Endothelial cell of umbilical vein (primary cell): ENCODE measurements at regions not wholly inside any gene's neighbourhood (a gene's known extent, or its start where the extent isn't known, plus 50 kb on each side); places are given as distances from the start of the nearest gene placed in this dataset.

Experiments used
- BruUV-seq: library from RNA; stranded (reverse); fragments of 400-500 nt; replicated peaks from 2 replicates; lab custom pipeline; 2021; lab: Mats Ljungman, UMichigan
- CTCF ChIA-PET: fragments of 300-600, 350-600 bp; sonication (Branson Sonifier 250); formaldehyde crosslinking; loops from one replicate; lab custom pipeline; 2021; ENCODE audit warnings: antibody characterized with exemption, inconsistent platforms; lab: Charles Lee
- POLR2A ChIA-PET: fragments of 300-600, 350-600 bp; sonication (Branson Sonifier 250); formaldehyde crosslinking; loops from one replicate; lab custom pipeline; 2021; ENCODE audit warnings: antibody characterized with exemption, inconsistent platforms; lab: Charles Lee
- DNase-seq: peaks from one replicate; pipeline ENCODE4 v3.0.0-alpha.2; 2011; ENCODE audit warnings: low read depth, low spot score
- FAIRE-seq: peaks from 2 replicates; lab custom pipeline; 2011; peaks lifted over from hg19 to GRCh38; lab: Jason Lieb, UNC
- H2AFZ ChIP-seq: 2 replicates; pipeline ENCODE4 v1.6.0; 2012; ENCODE audit warnings: low read depth, low read length, control low read depth, inconsistent platforms
- H3K27ac ChIP-seq: 2 replicates; pipeline ENCODE4 v1.5.1; 2011; ENCODE audit warnings: low read depth, mild to moderate bottlenecking, control low read depth, low read length, moderate library complexity; ENCODE audit not compliant: insufficient read depth
- H3K27me3 ChIP-seq, 2 experiments: 2 replicates each; pipeline versions ENCODE4 v1.6.0 to v1.6.1; 2011; ENCODE audit warnings: low read length in 2 of 2, mixed read lengths in 1 of 2; ENCODE audit not compliant: control insufficient read depth in 2 of 2, insufficient read depth in 2 of 2
- H3K36me3 ChIP-seq, 2 experiments: 2 replicates in 1 of 2; 3 replicates in 1 of 2; pipeline ENCODE4 v1.5.1; 2011; ENCODE audit warnings: low read length in 2 of 2, mild to moderate bottlenecking in 1 of 2, moderate library complexity in 1 of 2; ENCODE audit not compliant: control insufficient read depth in 2 of 2, insufficient read depth in 2 of 2; ENCODE audit errors: extremely low read depth in 1 of 2
- H3K4me1 ChIP-seq: 3 replicates; pipeline ENCODE4 v1.5.1; 2011; ENCODE audit warnings: mild to moderate bottlenecking, low read length; ENCODE audit not compliant: control insufficient read depth, insufficient read depth; ENCODE audit errors: extremely low read depth
- H3K4me2 ChIP-seq: 2 replicates; pipeline ENCODE4 v1.6.1; 2011; ENCODE audit warnings: low read length, control low read depth, mixed read lengths; ENCODE audit not compliant: insufficient read depth
- H3K4me3 ChIP-seq, 3 experiments: fragments of 200-600 bp in 1 of 3; sonication (generic), shearing (Covaris generic) in 1 of 3; replicated peaks in 1 of 3; 2 replicates each; pipeline ENCODE4 v1.5.1; 2011 to 2016; ENCODE audit warnings: control low read depth in 3 of 3, low read length in 3 of 3, mild to moderate bottlenecking in 2 of 3, inconsistent platforms in 1 of 3, low read depth in 1 of 3, moderate library complexity in 1 of 3; ENCODE audit not compliant: insufficient read depth in 1 of 3
- H3K79me2 ChIP-seq: 2 replicates; pipeline ENCODE4 v1.6.0; 2012; ENCODE audit warnings: low read length, inconsistent platforms; ENCODE audit not compliant: control insufficient read depth, insufficient read depth
- H3K9ac ChIP-seq: replicated peaks from 2 replicates; pipeline ENCODE3; 2011; ENCODE audit warnings: low read length, control low read depth; ENCODE audit not compliant: insufficient read depth; ENCODE audit errors: extremely low read depth
- H3K9me1 ChIP-seq: replicated peaks from 3 replicates; pipeline ENCODE4 v1.6.0; 2011; ENCODE audit warnings: mild to moderate bottlenecking, low read length; ENCODE audit not compliant: control insufficient read depth, insufficient read depth; ENCODE audit errors: extremely low read depth
- H3K9me3 ChIP-seq: replicated peaks from 2 replicates; pipeline ENCODE4 v1.5.1; 2012; ENCODE audit warnings: low read length, inconsistent platforms; ENCODE audit not compliant: control insufficient read depth, insufficient read depth
- H4K20me1 ChIP-seq: replicated peaks from 2 replicates; pipeline ENCODE3; 2011; ENCODE audit warnings: mild to moderate bottlenecking, low read length; ENCODE audit not compliant: control insufficient read depth, insufficient read depth; ENCODE audit errors: extremely low read depth
- EZH2 ChIP-seq: IDR thresholded peaks from 2 replicates; pipeline ENCODE4 v1.6.1; 2012; ENCODE audit warnings: borderline replicate concordance, low read depth, mild to moderate bottlenecking, moderate library complexity, low read length, inconsistent platforms; ENCODE audit not compliant: severe bottlenecking
- FOS ChIP-seq: IDR thresholded peaks from 2 replicates; pipeline ENCODE4 v1.6.1; 2011; ENCODE audit warnings: mild to moderate bottlenecking, low read length, moderate library complexity, borderline replicate concordance; ENCODE audit not compliant: insufficient read depth
- MAX ChIP-seq: IDR thresholded peaks from 2 replicates; pipeline ENCODE4 v1.6.1; 2011; ENCODE audit not compliant: insufficient read depth, insufficient read length
- MYC ChIP-seq: IDR thresholded peaks from one replicate; pipeline ENCODE4 v1.6.1; 2011; ENCODE audit warnings: mild to moderate bottlenecking, low read depth, low read length
- POLR2A ChIP-seq: IDR thresholded peaks from 2 replicates; pipeline ENCODE4 v1.6.1; 2012; ENCODE audit warnings: low read depth, mild to moderate bottlenecking, control low read depth, low read length
- POLR2AphosphoS5 ChIP-seq: IDR thresholded peaks from 2 replicates; pipeline ENCODE4 v1.6.1; 2012; ENCODE audit warnings: low read depth, mild to moderate bottlenecking, control low read depth, low read length, moderate library complexity; ENCODE audit not compliant: insufficient read depth
- dilution Hi-C: fragments of 300-500 bp; cut with MboI; formaldehyde crosslinking; loops from one replicate; pipeline ENCODE4 v1.15.0; 2019; ENCODE audit warnings: low sequenced_read_pairs; ENCODE audit not compliant: extremely low pct_ligation_motif_present
- intact Hi-C: fragments of 100-400 bp; cut with micrococcal nuclease; formaldehyde crosslinking; loops from one replicate; pipeline ENCODE4 v1.10.0; 2022

GRCh38 chr15:89395031-89395430 lies 60.4 kb upstream of the POLG start:
- CTCF ChIA-PET, result interaction anchor here (0.9 to 10.5 kb wide), 3 partner anchors 13 to 47 kb away, joined by 3 to 58 read pairs (median 3); no protein-coding TSS in a partner anchor
- H3K9me1 ChIP-seq, result no peaks in the 10 kb centered on the region
- H3K9me3 ChIP-seq, result no peaks in the 10 kb centered on the region
- dilution Hi-C loops (no loop called here), intact Hi-C loops (no loop called here)
- peaks cover 82 to 88% of the 10 kb centered on the region in 2 experiments for H3K27me3 ChIP-seq
- no peaks in the 10 kb centered on the region for H4K20me1 ChIP-seq
- no peak overlapping the region for H3K27ac ChIP-seq
- H3K4me2 ChIP-seq, result no peak overlapping the region
- no peaks in the 10 kb centered on the region for H3K36me3 ChIP-seq
- no TSS peak for BruUV-seq
- no peaks in the 10 kb centered on the region for H3K79me2 ChIP-seq
- DNase-seq (no peak), FAIRE-seq (no peak)
- H3K4me1 ChIP-seq, result no peaks in the 10 kb centered on the region
- TF ChIP-seq POLR2AphosphoS5 (no peak), POLR2A (no peak)
- no peak overlapping the region for H2AFZ ChIP-seq
- no peak overlapping the region for H3K4me3 ChIP-seq
- POLR2A ChIA-PET, result no interaction called here
- H3K9ac ChIP-seq, result no peak overlapping the region

- intact Hi-C loops, result no loop called here
- ChIA-PET POLR2A (no interaction called here), CTCF (interaction anchor here (1.0 to 10.5 kb wide), 3 partner anchors 18 to 50 kb away, joined by 3 to 58 read pairs (median 4); no protein-coding TSS in a partner anchor)
- H2AFZ ChIP-seq, result no peak overlapping the region
- FAIRE-seq, result no peak
- no peaks in the 10 kb centered on the region for H3K9me1 ChIP-seq
- H3K9me3 ChIP-seq, result no peaks in the 10 kb centered on the region
- dilution Hi-C loops, result no loop called here
- DNase-seq, result no peak
- no peak overlapping the region for H3K4me2 ChIP-seq
- H3K9ac ChIP-seq, result no peak overlapping the region
- H4K20me1 ChIP-seq, result no peaks in the 10 kb centered on the region
- H3K27ac ChIP-seq, result no peak overlapping the region
- H3K4me1 ChIP-seq, result no peaks in the 10 kb centered on the region
- peaks cover 74 to 88% of the 10 kb centered on the region in 2 experiments for H3K27me3 ChIP-seq
- H3K4me3 ChIP-seq, result no peak overlapping the region
- no peaks in the 10 kb centered on the region for H3K79me2 ChIP-seq
- TF ChIP-seq FOS (no peak), POLR2A (no peak), MYC (no peak), EZH2 (no peak), MAX (no peak)
- BruUV-seq, result no TSS peak
- no peaks in the 10 kb centered on the region for H3K36me3 ChIP-seq
Measured at GRCh38 chr15:89393056-89393455, 58.4 kb upstream of the POLG start.
